ENCODE measurements at regions not wholly inside any gene's neighbourhood (a gene's known extent, or its start where the extent isn't known, plus 50 kb on each side); places are given as distances from the start of the nearest gene placed in this dataset.

- H3K4me1 ChIP-seq (ENCODE audit: insufficient read depth, low read length) = no peaks in the 10 kb centered on the region
- CTCF ChIA-PET (ENCODE audit: low intra/inter-chr PET ratio, low total read pairs) = no interaction called here
- no peaks in the 10 kb centered on the region for H3K9me3 ChIP-seq (ENCODE audit: low read length)
- WGBS (ENCODE audit: low lambda C conversion rate) = 14% methylated on average over 1 of the region's 1 CpG
- no peaks in the 10 kb centered on the region for H4K20me1 ChIP-seq (ENCODE audit: insufficient read depth, low read length)
- no TSS peak for BruUV-seq (replicated peaks)
- H3K27ac ChIP-seq (ENCODE audit: extremely low read length, insufficient read depth, low read length) = no peak overlapping the region
- in situ Hi-C loops (cut with HindIII; ENCODE audit: extremely low pct_ligation_motif_present, low pct_unique_long_range_greater_than_20kb) (no loop called here), intact Hi-C loops (cut with micrococcal nuclease; ENCODE audit: unreplicated experiment) (no loop called here)
- POLR2A ChIA-PET = no interaction called here
- H3K36me3 ChIP-seq (replicated peaks in 1 of 2; ENCODE audit: control insufficient read depth in 1 of 2, insufficient read depth in 2 of 2, low read length in 2 of 2) = no peaks in the 10 kb centered on the region
- ATAC-seq (no peak), FAIRE-seq (no peak), DNase-seq (ENCODE audit: low spot score) (no peak)
- H2AFZ ChIP-seq (ENCODE audit: low read length) = no peak overlapping the region
- TF ChIP-seq KDM1A (CRISPR knock-in tag; IDR thresholded peaks at IDR 0.05) (no peak), CREB3 (CRISPR knock-in tag; IDR thresholded peaks at IDR 0.05) (no peak), HNF4A (CRISPR knock-in tag; IDR thresholded peaks at IDR 0.05) (no peak), TP53 (CRISPR knock-in tag; conservative IDR thresholded peaks at IDR 0.05) (no peak), ZNF660 (CRISPR knock-in tag; IDR thresholded peaks at IDR 0.05; ENCODE audit: borderline replicate concordance, low read depth) (no peak)
- H3K79me2 ChIP-seq (ENCODE audit: insufficient read depth, low read length) = no peaks in the 10 kb centered on the region
- no peak overlapping the region for H3K9ac ChIP-seq (ENCODE audit: insufficient read depth, low read depth, low read length)
- H3K4me2 ChIP-seq (ENCODE audit: low read depth, low read length) = no peak overlapping the region
- no peak overlapping the region for H3K4me3 ChIP-seq (replicated peaks in 1 of 3; ENCODE audit: insufficient read depth in 1 of 3, low read depth in 2 of 3, low read length in 3 of 3)
- H3K27me3 ChIP-seq (ENCODE audit: control insufficient read depth in 1 of 2, insufficient read depth in 2 of 2, low read length in 2 of 2) = no peaks in the 10 kb centered on the region
Measured at GRCh38 chr7:124369310-124369709, 336.4 kb upstream of the TMEM229A start.

- intact Hi-C loops (cut with micrococcal nuclease; ENCODE audit: unreplicated experiment) = no loop called here
- no peak overlapping the region for H3K4me2 ChIP-seq (ENCODE audit: low read depth, low read length)
- no peaks in the 10 kb centered on the region for H3K27me3 ChIP-seq (ENCODE audit: control insufficient read depth in 1 of 2, insufficient read depth in 2 of 2, low read length in 2 of 2)
- no peak for TF ChIP-seq ZKSCAN1 (IDR thresholded peaks at IDR 0.05; ENCODE audit: low read length)
- no peak for TF ChIP-seq TCF7L2 (IDR thresholded peaks at IDR 0.05; ENCODE audit: low read depth, low read length)
- no peak for TF ChIP-seq BRD4 (CRISPR knock-in tag; IDR thresholded peaks at IDR 0.05)
- no peak for TF ChIP-seq ZNF576 (CRISPR knock-in tag; IDR thresholded peaks at IDR 0.05)
- TF ChIP-seq CBX5 (CRISPR knock-in tag; IDR thresholded peaks at IDR 0.05; ENCODE audit: borderline replicate concordance) = no peak
- no peak for TF ChIP-seq REST (IDR thresholded peaks at IDR 0.05; ENCODE audit: borderline replicate concordance in 1 of 2, low read depth in 1 of 2, low read length in 2 of 2)
- TF ChIP-seq MLLT10 (CRISPR knock-in tag; IDR thresholded peaks at IDR 0.05) = no peak
- TF ChIP-seq ATF5 (CRISPR knock-in tag; IDR thresholded peaks at IDR 0.05; ENCODE audit: low read depth) = no peak
Measured at GRCh38 chr7:124366118-124366517, 333.3 kb upstream of the TMEM229A start.

More at GRCh38 chr7:124366118-124366517, 333.3 kb upstream of the TMEM229A start:
- H3K9ac ChIP-seq (ENCODE audit: insufficient read depth, low read depth, low read length) = no peak overlapping the region
- WGBS (ENCODE audit: low lambda C conversion rate) = 0% methylated on average over 1 of the region's 1 CpG
- DNase-seq (ENCODE audit: low spot score) (no peak), FAIRE-seq (no peak), ATAC-seq (no peak)
- POLR2A ChIA-PET = no interaction called here
- BruUV-seq (replicated peaks) = no TSS peak
- H3K36me3 ChIP-seq (replicated peaks in 1 of 2; ENCODE audit: control insufficient read depth in 1 of 2, insufficient read depth in 2 of 2, low read length in 2 of 2) = no peaks in the 10 kb centered on the region
- in situ Hi-C loops (cut with HindIII; ENCODE audit: extremely low pct_ligation_motif_present, low pct_unique_long_range_greater_than_20kb) = no loop called here
- H3K4me1 ChIP-seq (ENCODE audit: insufficient read depth, low read length) = no peaks in the 10 kb centered on the region
- H3K27ac ChIP-seq (ENCODE audit: extremely low read length, insufficient read depth, low read length) = no peak overlapping the region
- CTCF ChIA-PET (ENCODE audit: low intra/inter-chr PET ratio, low total read pairs) = no interaction called here
- H3K9me3 ChIP-seq (ENCODE audit: low read length) = no peaks in the 10 kb centered on the region
- no peaks in the 10 kb centered on the region for H4K20me1 ChIP-seq (ENCODE audit: insufficient read depth, low read length)
- H2AFZ ChIP-seq (ENCODE audit: low read length) = no peak overlapping the region
- no peak overlapping the region for H3K4me3 ChIP-seq (replicated peaks in 1 of 3; ENCODE audit: insufficient read depth in 1 of 3, low read depth in 2 of 3, low read length in 3 of 3)
- H3K79me2 ChIP-seq (ENCODE audit: insufficient read depth, low read length) = no peaks in the 10 kb centered on the region
